Panc1 (cell line): ENCODE measurements at regions not wholly inside any gene's neighbourhood (a gene's known extent, or its start where the extent isn't known, plus 50 kb on each side); places are given as distances from the start of the nearest gene placed in this dataset.

ENCODE experiments used
- ATAC-seq: fragments of 200-7000 bp; cut with Tn5 transposase; 2 replicates; pipeline ENCODE4 v1.9.1; 2020; ENCODE audit warnings: mild to moderate bottlenecking, moderate library complexity
- BruUV-seq: library from RNA; stranded (reverse); fragments of 400-500 nt; replicated peaks from 2 replicates; lab custom pipeline; 2021; lab: Mats Ljungman, UMichigan
- CTCF ChIA-PET: fragments of 300-600 bp; sonication (Branson Sonifier 250); formaldehyde crosslinking; loops from one replicate; lab custom pipeline; 2022; ENCODE audit warnings: antibody characterized with exemption; lab: Charles Lee
- POLR2A ChIA-PET: fragments of 300-600 bp; sonication (Branson Sonifier 250); formaldehyde crosslinking; loops from one replicate; lab custom pipeline; 2022; ENCODE audit warnings: antibody characterized with exemption; lab: Charles Lee
- DNase-seq: peaks from one replicate; pipeline ENCODE4 v3.0.0-alpha.2; 2010; ENCODE audit warnings: low read depth, low spot score
- H3K27ac ChIP-seq: 2 replicates; pipeline ENCODE4 v1.5.1; 2011; ENCODE audit warnings: mild to moderate bottlenecking, low read length, inconsistent platforms
- H3K27me3 ChIP-seq: fragments of 200-500 bp; sonication (Bioruptor generic); 2 replicates; pipeline ENCODE4 v1.6.0; 2014; ENCODE audit warnings: low read length, inconsistent platforms; ENCODE audit not compliant: control insufficient read depth, insufficient read depth
- H3K36me3 ChIP-seq: fragments of 200-500 bp; sonication (Bioruptor generic); 2 replicates; pipeline ENCODE4 v1.5.1; 2014; ENCODE audit warnings: inconsistent platforms, mild to moderate bottlenecking, low read length, moderate library complexity; ENCODE audit not compliant: control insufficient read depth, insufficient read depth
- H3K4me1 ChIP-seq: 2 replicates; pipeline ENCODE4 v1.5.1; 2011; ENCODE audit warnings: inconsistent platforms, mild to moderate bottlenecking, low read length, moderate library complexity; ENCODE audit not compliant: control insufficient read depth, insufficient read depth
- H3K4me3 ChIP-seq, 2 experiments: 2 replicates each; pipeline ENCODE4 v1.5.1; 2011 to 2012; ENCODE audit warnings: low read depth in 2 of 2, low read length in 2 of 2, mild to moderate bottlenecking in 2 of 2, inconsistent platforms in 1 of 2, moderate library complexity in 1 of 2
- H3K9me3 ChIP-seq: fragments of 200-500 bp; sonication (Bioruptor generic); 2 replicates; pipeline ENCODE4 v1.5.1; 2014; ENCODE audit warnings: low read depth, mild to moderate bottlenecking, inconsistent platforms, low read length, moderate library complexity; ENCODE audit not compliant: control insufficient read depth, insufficient read depth
- POLR2AphosphoS5 ChIP-seq: IDR thresholded peaks from 2 replicates; pipeline ENCODE4 v1.6.1; 2012; ENCODE audit warnings: mild to moderate bottlenecking, low read depth, low read length, moderate library complexity
- SIN3A ChIP-seq: IDR thresholded peaks from 2 replicates; pipeline ENCODE4 v1.6.1; 2012; ENCODE audit warnings: low read depth, mild to moderate bottlenecking, low read length, moderate library complexity, borderline replicate concordance; ENCODE audit not compliant: insufficient read depth
- TCF7L2 ChIP-seq: IDR thresholded peaks from 2 replicates; pipeline ENCODE4 v1.6.1; 2011; ENCODE audit warnings: mild to moderate bottlenecking, low read depth, low read length, inconsistent platforms
- in situ Hi-C: cut with HindIII; loops from 2 replicates; pipeline ENCODE4 v1.10.0; 2016; ENCODE audit warnings: low sequenced_read_pairs, low pct_unique_long_range_greater_than_20kb
- intact Hi-C: fragments of 100-400 bp; cut with micrococcal nuclease; formaldehyde crosslinking; loops from one replicate; pipeline ENCODE4 v1.10.0; 2022; ENCODE audit not compliant: unreplicated experiment
- TF ChIP-seq, protein P1 (sequence below), 2 experiments: IDR thresholded peaks; 2 replicates each; pipeline ENCODE4 v1.6.1; 2011 to 2012; ENCODE audit warnings: low read depth in 2 of 2, control low read depth in 1 of 2, low read length in 1 of 2, mild to moderate bottlenecking in 1 of 2, moderate library complexity in 1 of 2; ENCODE audit not compliant: insufficient read depth in 1 of 2
- TF ChIP-seq, protein P2 (sequence below): fragments of 450-650 bp; IDR thresholded peaks from 2 replicates; pipeline ENCODE4 v1.5.1; 2017; ENCODE audit warnings: mild to moderate bottlenecking

DNA sequence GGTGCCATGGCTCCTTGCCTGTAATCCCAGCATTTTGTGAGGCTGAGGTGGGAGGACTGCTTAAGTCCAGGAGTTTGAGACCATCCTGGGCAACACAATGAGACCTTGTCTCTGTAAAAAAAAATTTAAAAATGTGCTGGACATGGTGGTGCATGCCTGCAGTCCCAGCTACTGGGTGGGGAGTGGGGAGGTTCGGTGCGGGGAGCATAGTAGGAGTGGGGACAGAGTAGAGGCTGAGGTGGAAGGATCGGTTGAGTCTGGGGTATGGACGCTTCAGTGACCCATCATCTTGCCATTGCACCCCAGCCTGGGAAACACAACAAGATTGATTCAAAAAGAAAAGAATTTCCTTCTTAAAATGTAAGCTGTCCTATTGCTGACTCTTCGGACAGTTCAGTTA, 1490.0 kb upstream of the GBE1 start:
- no peaks in the 10 kb centered on the region for H3K4me1 ChIP-seq
- CTCF ChIA-PET = no interaction called here
- no peaks in the 10 kb centered on the region for H3K36me3 ChIP-seq
- H3K4me3 ChIP-seq = no peak overlapping the region
- TF ChIP-seq TCF7L2 (no peak), SIN3A (no peak), POLR2AphosphoS5 (no peak)
- TF ChIP-seq, protein P1, sequence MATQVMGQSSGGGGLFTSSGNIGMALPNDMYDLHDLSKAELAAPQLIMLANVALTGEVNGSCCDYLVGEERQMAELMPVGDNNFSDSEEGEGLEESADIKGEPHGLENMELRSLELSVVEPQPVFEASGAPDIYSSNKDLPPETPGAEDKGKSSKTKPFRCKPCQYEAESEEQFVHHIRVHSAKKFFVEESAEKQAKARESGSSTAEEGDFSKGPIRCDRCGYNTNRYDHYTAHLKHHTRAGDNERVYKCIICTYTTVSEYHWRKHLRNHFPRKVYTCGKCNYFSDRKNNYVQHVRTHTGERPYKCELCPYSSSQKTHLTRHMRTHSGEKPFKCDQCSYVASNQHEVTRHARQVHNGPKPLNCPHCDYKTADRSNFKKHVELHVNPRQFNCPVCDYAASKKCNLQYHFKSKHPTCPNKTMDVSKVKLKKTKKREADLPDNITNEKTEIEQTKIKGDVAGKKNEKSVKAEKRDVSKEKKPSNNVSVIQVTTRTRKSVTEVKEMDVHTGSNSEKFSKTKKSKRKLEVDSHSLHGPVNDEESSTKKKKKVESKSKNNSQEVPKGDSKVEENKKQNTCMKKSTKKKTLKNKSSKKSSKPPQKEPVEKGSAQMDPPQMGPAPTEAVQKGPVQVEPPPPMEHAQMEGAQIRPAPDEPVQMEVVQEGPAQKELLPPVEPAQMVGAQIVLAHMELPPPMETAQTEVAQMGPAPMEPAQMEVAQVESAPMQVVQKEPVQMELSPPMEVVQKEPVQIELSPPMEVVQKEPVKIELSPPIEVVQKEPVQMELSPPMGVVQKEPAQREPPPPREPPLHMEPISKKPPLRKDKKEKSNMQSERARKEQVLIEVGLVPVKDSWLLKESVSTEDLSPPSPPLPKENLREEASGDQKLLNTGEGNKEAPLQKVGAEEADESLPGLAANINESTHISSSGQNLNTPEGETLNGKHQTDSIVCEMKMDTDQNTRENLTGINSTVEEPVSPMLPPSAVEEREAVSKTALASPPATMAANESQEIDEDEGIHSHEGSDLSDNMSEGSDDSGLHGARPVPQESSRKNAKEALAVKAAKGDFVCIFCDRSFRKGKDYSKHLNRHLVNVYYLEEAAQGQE (IDR thresholded peaks at IDR 0.05; ENCODE audit: insufficient read depth in 1 of 2, low read depth in 2 of 2, low read length in 1 of 2) = no peak
- TF ChIP-seq, protein P2, sequence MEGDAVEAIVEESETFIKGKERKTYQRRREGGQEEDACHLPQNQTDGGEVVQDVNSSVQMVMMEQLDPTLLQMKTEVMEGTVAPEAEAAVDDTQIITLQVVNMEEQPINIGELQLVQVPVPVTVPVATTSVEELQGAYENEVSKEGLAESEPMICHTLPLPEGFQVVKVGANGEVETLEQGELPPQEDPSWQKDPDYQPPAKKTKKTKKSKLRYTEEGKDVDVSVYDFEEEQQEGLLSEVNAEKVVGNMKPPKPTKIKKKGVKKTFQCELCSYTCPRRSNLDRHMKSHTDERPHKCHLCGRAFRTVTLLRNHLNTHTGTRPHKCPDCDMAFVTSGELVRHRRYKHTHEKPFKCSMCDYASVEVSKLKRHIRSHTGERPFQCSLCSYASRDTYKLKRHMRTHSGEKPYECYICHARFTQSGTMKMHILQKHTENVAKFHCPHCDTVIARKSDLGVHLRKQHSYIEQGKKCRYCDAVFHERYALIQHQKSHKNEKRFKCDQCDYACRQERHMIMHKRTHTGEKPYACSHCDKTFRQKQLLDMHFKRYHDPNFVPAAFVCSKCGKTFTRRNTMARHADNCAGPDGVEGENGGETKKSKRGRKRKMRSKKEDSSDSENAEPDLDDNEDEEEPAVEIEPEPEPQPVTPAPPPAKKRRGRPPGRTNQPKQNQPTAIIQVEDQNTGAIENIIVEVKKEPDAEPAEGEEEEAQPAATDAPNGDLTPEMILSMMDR = no peak
- intact Hi-C loops (no loop called here), in situ Hi-C loops (no loop called here)
- POLR2A ChIA-PET = no interaction called here
- H3K27me3 ChIP-seq = no peaks in the 10 kb centered on the region
- DNase-seq (no peak), ATAC-seq (no peak)
- no peak overlapping the region for H3K27ac ChIP-seq
- BruUV-seq = no TSS peak
- H3K9me3 ChIP-seq = no peaks in the 10 kb centered on the region

DNA sequence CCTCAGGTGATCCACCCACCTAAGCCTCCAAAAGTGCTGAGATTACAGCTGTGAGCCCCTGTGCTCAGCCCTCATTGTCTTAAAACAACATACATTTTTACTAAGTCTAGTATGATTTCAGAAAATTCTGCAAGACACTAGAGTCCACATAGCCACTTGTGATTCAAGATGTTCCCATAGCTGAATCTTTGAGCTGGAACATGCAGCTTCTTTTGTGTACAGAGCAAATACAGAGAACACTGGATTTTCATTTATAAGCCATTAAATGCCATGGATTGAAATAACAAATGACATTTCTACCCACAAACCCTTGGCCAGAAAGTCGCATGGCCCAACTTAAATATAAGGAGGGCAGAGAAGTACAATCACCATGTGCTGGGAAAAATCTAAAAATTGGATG, 1489.2 kb upstream of the GBE1 start:
- H3K4me1 ChIP-seq = no peaks in the 10 kb centered on the region
- TF ChIP-seq, protein P1 (IDR thresholded peaks at IDR 0.05; ENCODE audit: insufficient read depth in 1 of 2, low read depth in 2 of 2, low read length in 1 of 2) = no peak
- TF ChIP-seq POLR2AphosphoS5 = no peak
- no peak for TF ChIP-seq SIN3A
- TF ChIP-seq TCF7L2 = no peak
- TF ChIP-seq, protein P2 = no peak
- BruUV-seq = no TSS peak
- no peak for DNase-seq
- H3K27ac ChIP-seq = no peak overlapping the region
- CTCF ChIA-PET = no interaction called here
- H3K9me3 ChIP-seq = no peaks in the 10 kb centered on the region
- no peak for ATAC-seq
- H3K36me3 ChIP-seq = no peaks in the 10 kb centered on the region
- no peaks in the 10 kb centered on the region for H3K27me3 ChIP-seq
- in situ Hi-C loops = no loop called here
- POLR2A ChIA-PET = no interaction called here
- intact Hi-C loops = no loop called here
- H3K4me3 ChIP-seq = no peak overlapping the region
